Stromal cell of bone marrow (primary cell): ENCODE measurements at regions not wholly inside any gene's neighbourhood (a gene's known extent, or its start where the extent isn't known, plus 50 kb on each side); places are given as distances from the start of the nearest gene placed in this dataset.
"Not testable (repeated sequence)": the region's sequence is repeated elsewhere in the genome, so short reads cannot be mapped to it uniquely, and the experiment has no call there.

Experiments
- DNase-seq: peaks from one replicate; pipeline ENCODE4 v3.0.0-alpha.2; 2012; ENCODE audit warnings: low read depth

- DNase-seq: no peak
Measured at GRCh38 chr1:196090226-196090625, 518.0 kb downstream of the KCNT2 start.

- DNase-seq: no peak
Measured at GRCh38 chr1:196088541-196088940, 519.7 kb downstream of the KCNT2 start.

GRCh38 chr1:196078691-196079090 is 529.5 kb downstream of the KCNT2 start:
- DNase-seq: no peak

- no peak for DNase-seq
Measured at GRCh38 chr1:196075621-196076020, 532.6 kb downstream of the KCNT2 start.

- DNase-seq: no peak
Measured at GRCh38 chr1:196074182-196074581, 534.1 kb downstream of the KCNT2 start.

GRCh38 chr1:196071447-196071846 is 536.8 kb downstream of the KCNT2 start:
- DNase-seq: no peak

GRCh38 chr1:196070940-196071339 is 537.3 kb downstream of the KCNT2 start:
- no peak for DNase-seq

GRCh38 chr1:196063952-196064351 is 544.3 kb downstream of the KCNT2 start:
- no peak for DNase-seq

- no peak for DNase-seq
Measured at GRCh38 chr1:196063294-196063693, 544.9 kb downstream of the KCNT2 start.

- DNase-seq: no peak
Measured at GRCh38 chr1:196060539-196060938, 547.7 kb downstream of the KCNT2 start.

GRCh38 chr1:196059210-196059609 is 549.0 kb downstream of the KCNT2 start:
- DNase-seq: no peak

- no peak for DNase-seq
Measured at GRCh38 chr1:196056966-196057365, 551.3 kb downstream of the KCNT2 start.

- no peak for DNase-seq
Measured at GRCh38 chr1:196049407-196049806, 558.8 kb downstream of the KCNT2 start.

- DNase-seq: no peak
Measured at GRCh38 chr1:196043268-196043667, 565.0 kb downstream of the KCNT2 start.

GRCh38 chr1:196034080-196034706 is 574.0 kb downstream of the KCNT2 start:
- no peak for DNase-seq

GRCh38 chr1:196031387-196031786 is 576.9 kb downstream of the KCNT2 start:
- DNase-seq: not testable (repeated sequence)

- DNase-seq: no peak
Measured at GRCh38 chr1:196030455-196030854, 577.8 kb downstream of the KCNT2 start.

GRCh38 chr1:196029410-196029809 is 578.8 kb downstream of the KCNT2 start:
- no peak for DNase-seq

GRCh38 chr1:196027127-196027526 is 581.1 kb downstream of the KCNT2 start:
- no peak for DNase-seq

- not testable (repeated sequence) for DNase-seq
Measured at GRCh38 chr1:196021174-196021573, 587.1 kb downstream of the KCNT2 start.

GRCh38 chr1:196009362-196009761 is 598.9 kb downstream of the KCNT2 start:
- DNase-seq: no peak

- DNase-seq: no peak
Measured at GRCh38 chr1:196007763-196008162, 600.5 kb downstream of the KCNT2 start.

GRCh38 chr1:196005426-196005825 is 602.8 kb downstream of the KCNT2 start:
- DNase-seq: no peak

- DNase-seq: not testable (repeated sequence)
Measured at GRCh38 chr1:196004388-196004787, 603.9 kb downstream of the KCNT2 start.

GRCh38 chr1:196002906-196003305 is 605.3 kb downstream of the KCNT2 start:
- DNase-seq: no peak
